ENCODE measurements at regions not wholly inside any gene's neighbourhood (a gene's known extent, or its start where the extent isn't known, plus 50 kb on each side); places are given as distances from the start of the nearest gene placed in this dataset.

DNA sequence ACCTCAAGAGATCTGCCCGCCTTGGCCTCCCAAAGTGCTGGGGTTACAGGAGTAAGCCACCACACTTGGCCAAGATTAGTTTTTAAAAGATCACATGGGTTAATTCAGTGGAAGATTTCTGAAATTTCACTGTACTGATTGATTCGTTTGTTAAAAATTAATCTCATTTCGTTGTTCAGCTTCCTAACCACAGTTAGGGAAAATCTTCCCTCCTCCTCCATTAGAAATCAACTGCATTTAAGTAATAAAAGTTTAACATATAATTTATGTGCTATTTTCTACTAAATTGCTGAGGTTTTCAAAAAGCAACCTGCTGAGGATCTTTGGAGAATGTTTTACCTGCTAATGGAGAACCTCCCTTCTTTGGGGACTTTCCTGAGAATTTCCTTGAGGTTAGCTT lies 522.4 kb downstream of the GATA3 start:
- ChIA-PET POLR2A (ENCODE audit: unreplicated experiment) (no interaction called here), CTCF (no interaction called here)
- DNase-seq, result no peak
- peaks cover 18% of the 10 kb centered on the region for H3K4me1 ChIP-seq (replicated peaks; ENCODE audit: insufficient read depth)
- H3F3A ChIP-seq (ENCODE audit: insufficient read depth, low read depth), result peaks cover 10% of the 10 kb centered on the region; the same call in 1 of the 2 replicates
- no peaks in the 10 kb centered on the region for H3K9me2 ChIP-seq (ENCODE audit: insufficient read depth)
- H3K4me3 ChIP-seq, result no peak overlapping the region
- no peak overlapping the region for H2AFZ ChIP-seq
- no peaks in the 10 kb centered on the region for H3K9me3 ChIP-seq (ENCODE audit: insufficient read depth, low read depth)
- H3K27ac ChIP-seq, result no peak overlapping the region
- H3K79me2 ChIP-seq (ENCODE audit: low read depth), result no peaks in the 10 kb centered on the region
- TF ChIP-seq EZH2 (IDR thresholded peaks at IDR 0.05; ENCODE audit: low read depth), result no peak
- H3K36me3 ChIP-seq (ENCODE audit: low read depth), result no peaks in the 10 kb centered on the region
- intact Hi-C loops (cut with micrococcal nuclease; ENCODE audit: unreplicated experiment), result no loop called here
- H3K4me2 ChIP-seq, result no peak overlapping the region
- H3K27me3 ChIP-seq (ENCODE audit: insufficient read depth, low read depth), result no peaks in the 10 kb centered on the region
- BruUV-seq (replicated peaks), result no TSS peak
- no peaks in the 10 kb centered on the region for H4K20me1 ChIP-seq (ENCODE audit: insufficient read depth)

- ChIA-PET CTCF (no interaction called here), POLR2A (ENCODE audit: unreplicated experiment) (no interaction called here)
- intact Hi-C loops (cut with micrococcal nuclease; ENCODE audit: unreplicated experiment), result no loop called here
Observed at GRCh38 chr10:8577686-8578085, 523.2 kb downstream of the GATA3 start.

DNA sequence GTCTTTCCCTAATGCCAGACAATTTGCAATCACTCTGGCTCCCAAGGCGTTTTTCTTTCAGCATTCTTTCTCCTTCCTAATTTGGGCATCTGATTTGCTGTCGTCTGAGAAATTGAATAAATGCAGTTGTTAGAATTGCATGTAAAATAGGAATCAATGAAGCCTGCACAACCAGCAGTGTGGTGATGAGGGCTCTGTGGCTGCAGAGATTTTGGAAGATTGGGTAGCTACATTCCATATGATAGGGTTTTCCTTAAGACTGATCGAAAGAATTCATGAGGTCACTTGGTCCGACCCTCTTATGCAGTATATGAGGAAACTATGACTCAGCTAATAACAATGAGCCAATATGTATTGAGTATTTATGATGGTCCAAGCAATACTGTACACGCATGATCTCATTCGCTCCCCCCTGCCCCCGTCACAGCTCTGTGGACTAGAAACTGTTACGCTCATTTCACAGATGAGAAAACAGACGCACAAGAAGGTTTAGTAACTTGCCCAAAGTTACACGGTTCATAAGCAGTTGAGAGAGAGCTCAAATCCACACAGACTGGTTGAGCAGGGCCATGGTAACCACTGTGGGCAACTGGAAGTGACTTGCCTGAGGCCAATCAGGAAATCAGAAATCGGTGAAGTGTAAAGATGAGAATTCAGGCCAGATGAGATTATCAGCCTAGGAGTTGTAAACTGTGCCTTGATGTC lies 527.2 kb downstream of the GATA3 start:
- H3K27me3 ChIP-seq (ENCODE audit: insufficient read depth, low read depth), result no peaks in the 10 kb centered on the region
- intact Hi-C loops (cut with micrococcal nuclease; ENCODE audit: unreplicated experiment), result loop anchor here (1.0 to 5.0 kb wide), 6 partner anchors 39 to 529 kb away; partner anchors contain the start of gene GATA3
- CTCF ChIA-PET, result no interaction called here
- H3F3A ChIP-seq (ENCODE audit: insufficient read depth, low read depth), result peaks cover 20% of the 10 kb centered on the region
- POLR2A ChIA-PET (ENCODE audit: unreplicated experiment), result interaction anchor here (0.5 to 0.7 kb wide), 4 partner anchors 38 to 153 kb away, joined by 3 to 8 read pairs (median 3); no protein-coding TSS in a partner anchor
- H3K9me2 ChIP-seq (ENCODE audit: insufficient read depth), result no peaks in the 10 kb centered on the region
- no peaks in the 10 kb centered on the region for H3K36me3 ChIP-seq (ENCODE audit: low read depth)
- H3K4me2 ChIP-seq, result peak overlapping the region; percentile 67
- peak overlapping the region; percentile 92 for H3K27ac ChIP-seq
- no peaks in the 10 kb centered on the region for H4K20me1 ChIP-seq (ENCODE audit: insufficient read depth)
- H3K4me1 ChIP-seq (replicated peaks; ENCODE audit: insufficient read depth), result peaks cover 34% of the 10 kb centered on the region
- peak; percentile 67 to 91 for DNase-seq
- H2AFZ ChIP-seq, result peak overlapping the region; percentile 68
- no peaks in the 10 kb centered on the region for H3K79me2 ChIP-seq (ENCODE audit: low read depth)
- no TSS peak for BruUV-seq (replicated peaks)
- peak overlapping the region; percentile 26; the same call in 1 of the 2 replicates for H3K4me3 ChIP-seq
- no peaks in the 10 kb centered on the region; the same call in 1 of the 2 replicates for H3K9me3 ChIP-seq (ENCODE audit: insufficient read depth, low read depth)
- no peak for TF ChIP-seq CTCF (conservative IDR thresholded peaks at IDR 0.05)
- TF ChIP-seq EZH2 (IDR thresholded peaks at IDR 0.05; ENCODE audit: low read depth), result no peak

More at GRCh38 chr10:8577686-8578085, 523.2 kb downstream of the GATA3 start:
- Histone ChIP-seq H3K27ac (no peak overlapping the region), H3K36me3 (ENCODE audit: low read depth) (no peaks in the 10 kb centered on the region), H3K79me2 (ENCODE audit: low read depth) (no peaks in the 10 kb centered on the region), H3K4me2 (no peak overlapping the region), H3F3A (ENCODE audit: insufficient read depth, low read depth) (peaks cover 18% of the 10 kb centered on the region), H3K9me3 (ENCODE audit: insufficient read depth, low read depth) (no peaks in the 10 kb centered on the region), H4K20me1 (ENCODE audit: insufficient read depth) (no peaks in the 10 kb centered on the region), H3K4me3 (no peak overlapping the region), H3K27me3 (ENCODE audit: insufficient read depth, low read depth) (no peaks in the 10 kb centered on the region), H3K9me2 (ENCODE audit: insufficient read depth) (no peaks in the 10 kb centered on the region), H3K4me1 (replicated peaks; ENCODE audit: insufficient read depth) (peaks cover 25% of the 10 kb centered on the region), H2AFZ (no peak overlapping the region)
- DNase-seq, result no peak
- BruUV-seq (replicated peaks), result no TSS peak
- TF ChIP-seq CTCF (conservative IDR thresholded peaks at IDR 0.05) (no peak), EZH2 (IDR thresholded peaks at IDR 0.05; ENCODE audit: low read depth) (no peak)
